Smooth muscle cell (in vitro differentiated cells): ENCODE measurements at regions not wholly inside any gene's neighbourhood (a gene's known extent, or its start where the extent isn't known, plus 50 kb on each side); places are given as distances from the start of the nearest gene placed in this dataset.

Source experiments
- DNase-seq: peaks from one replicate; lab custom pipeline; 2025; ENCODE audit not compliant: unreplicated experiment; lab: John Stamatoyannopoulos, UW
- H2AFZ ChIP-seq: fragments of 200-600 bp; sonication (generic); 2 replicates; pipeline ENCODE4 v1.6.0; 2016; ENCODE audit warnings: antibody characterized with exemption, low read depth, mild to moderate bottlenecking
- H3F3A ChIP-seq: fragments of 200-600 bp; sonication (generic); 2 replicates; pipeline ENCODE4 v1.6.0; 2017; ENCODE audit warnings: antibody characterized with exemption, low read depth
- H3K27ac ChIP-seq: fragments of 200-600 bp; sonication (generic); 2 replicates; pipeline ENCODE4 v1.5.1; 2016; ENCODE audit warnings: low read depth, mild to moderate bottlenecking
- H3K27me3 ChIP-seq: fragments of 200-600 bp; sonication (generic); 2 replicates; pipeline ENCODE4 v1.6.1; 2016; ENCODE audit warnings: low read depth, mild to moderate bottlenecking
- H3K36me3 ChIP-seq: fragments of 200-600 bp; sonication (generic); 2 replicates; pipeline ENCODE4 v1.5.1; 2016; ENCODE audit warnings: low read depth
- H3K4me1 ChIP-seq: fragments of 200-600 bp; sonication (generic); 2 replicates; pipeline ENCODE4 v1.5.1; 2016; ENCODE audit warnings: low read depth
- H3K4me2 ChIP-seq: fragments of 200-600 bp; sonication (generic); 2 replicates; pipeline ENCODE4 v1.6.0; 2016; ENCODE audit warnings: mild to moderate bottlenecking
- H3K4me3 ChIP-seq: fragments of 200-600 bp; sonication (generic); 2 replicates; pipeline ENCODE4 v1.5.1; 2016; ENCODE audit warnings: mild to moderate bottlenecking
- H3K79me2 ChIP-seq: fragments of 200-600 bp; sonication (generic); 2 replicates; pipeline ENCODE4 v1.6.0; 2016; ENCODE audit warnings: low read depth, mild to moderate bottlenecking
- H3K9ac ChIP-seq: fragments of 200-600 bp; sonication (generic); 2 replicates; pipeline ENCODE4 v1.6.0; 2016; ENCODE audit warnings: low read depth
- H3K9me3 ChIP-seq: fragments of 200-600 bp; sonication (generic); replicated peaks from 2 replicates; pipeline ENCODE4 v1.5.1; 2016; ENCODE audit warnings: low read depth
- H4K20me1 ChIP-seq: fragments of 200-600 bp; sonication (generic); 2 replicates; pipeline ENCODE4 v1.6.0; 2016; ENCODE audit warnings: low read depth
- WGBS: methylation state at CpG from one replicate; pipeline ENCODE4 v1.1.7; 2016; ENCODE audit warnings: low lambda C conversion rate; 5-methylcytosine and 5-hydroxymethylcytosine counted together
- TF ChIP-seq, protein P1 (sequence below): fragments of 200-600 bp; sonication (generic); IDR thresholded peaks from 2 replicates; pipeline ENCODE4 v1.5.1; 2017; ENCODE audit warnings: borderline replicate concordance, mild to moderate bottlenecking, antibody characterized with exemption; ENCODE audit not compliant: insufficient read depth, poor library complexity, severe bottlenecking

DNA sequence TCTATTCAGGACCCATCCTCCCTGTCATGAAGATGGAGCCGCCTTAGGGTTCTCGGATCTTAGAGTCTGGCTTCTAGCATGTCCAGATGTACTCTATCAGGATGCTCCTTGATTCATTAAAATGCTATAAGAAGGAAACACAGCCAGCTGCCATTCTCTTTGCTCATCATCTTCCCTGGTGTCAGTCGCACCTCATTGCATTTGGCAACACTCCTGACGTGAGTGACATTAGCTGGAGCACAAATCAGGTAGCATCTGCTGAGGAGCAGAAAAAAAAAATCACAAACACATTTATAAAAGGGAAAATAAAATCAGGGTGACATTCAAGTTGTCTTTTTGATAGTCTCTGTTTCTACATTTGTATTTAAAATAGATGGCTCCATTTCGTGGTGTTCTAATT lies 226.1 kb upstream of the NMUR2 start:
- DNase-seq: no peak
- no peaks in the 10 kb centered on the region for H4K20me1 ChIP-seq
- no peaks in the 10 kb centered on the region for H3F3A ChIP-seq
- no peaks in the 10 kb centered on the region for H3K9me3 ChIP-seq
- H2AFZ ChIP-seq: no peak overlapping the region
- 87% methylated on average over 5 of the region's 5 CpGs for WGBS
- no peaks in the 10 kb centered on the region for H3K36me3 ChIP-seq
- no peak overlapping the region for H3K9ac ChIP-seq
- no peak overlapping the region for H3K4me2 ChIP-seq
- no peaks in the 10 kb centered on the region for H3K79me2 ChIP-seq
- no peak overlapping the region for H3K4me3 ChIP-seq
- H3K27ac ChIP-seq: no peak overlapping the region
- H3K27me3 ChIP-seq: no peaks in the 10 kb centered on the region
- TF ChIP-seq, protein P1, sequence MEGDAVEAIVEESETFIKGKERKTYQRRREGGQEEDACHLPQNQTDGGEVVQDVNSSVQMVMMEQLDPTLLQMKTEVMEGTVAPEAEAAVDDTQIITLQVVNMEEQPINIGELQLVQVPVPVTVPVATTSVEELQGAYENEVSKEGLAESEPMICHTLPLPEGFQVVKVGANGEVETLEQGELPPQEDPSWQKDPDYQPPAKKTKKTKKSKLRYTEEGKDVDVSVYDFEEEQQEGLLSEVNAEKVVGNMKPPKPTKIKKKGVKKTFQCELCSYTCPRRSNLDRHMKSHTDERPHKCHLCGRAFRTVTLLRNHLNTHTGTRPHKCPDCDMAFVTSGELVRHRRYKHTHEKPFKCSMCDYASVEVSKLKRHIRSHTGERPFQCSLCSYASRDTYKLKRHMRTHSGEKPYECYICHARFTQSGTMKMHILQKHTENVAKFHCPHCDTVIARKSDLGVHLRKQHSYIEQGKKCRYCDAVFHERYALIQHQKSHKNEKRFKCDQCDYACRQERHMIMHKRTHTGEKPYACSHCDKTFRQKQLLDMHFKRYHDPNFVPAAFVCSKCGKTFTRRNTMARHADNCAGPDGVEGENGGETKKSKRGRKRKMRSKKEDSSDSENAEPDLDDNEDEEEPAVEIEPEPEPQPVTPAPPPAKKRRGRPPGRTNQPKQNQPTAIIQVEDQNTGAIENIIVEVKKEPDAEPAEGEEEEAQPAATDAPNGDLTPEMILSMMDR: no peak
- peaks cover 15% of the 10 kb centered on the region for H3K4me1 ChIP-seq

DNA sequence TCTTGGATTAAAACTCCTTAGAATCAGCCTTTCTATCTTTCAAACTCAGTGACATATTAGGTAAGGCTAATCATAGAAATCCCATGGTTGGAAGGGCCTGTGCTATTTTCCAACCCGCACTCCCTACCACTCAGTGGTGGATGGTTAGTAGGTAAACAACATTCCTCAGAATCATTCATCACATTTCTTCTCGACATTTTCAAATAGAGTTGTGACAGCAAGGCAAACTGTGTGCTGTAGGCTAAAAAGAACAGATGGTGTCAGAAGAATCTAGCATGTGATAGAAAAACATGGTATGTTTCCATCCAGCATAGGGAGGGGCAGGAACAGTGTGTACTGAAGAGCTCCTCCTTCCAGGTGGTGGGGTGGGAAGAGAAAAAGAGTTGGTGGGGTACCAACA lies 227.3 kb upstream of the NMUR2 start:
- Histone ChIP-seq H3K4me1 (peaks cover 15% of the 10 kb centered on the region), H3K4me3 (no peak overlapping the region)
- WGBS: 60% methylated on average over 2 of the region's 2 CpGs

DNA sequence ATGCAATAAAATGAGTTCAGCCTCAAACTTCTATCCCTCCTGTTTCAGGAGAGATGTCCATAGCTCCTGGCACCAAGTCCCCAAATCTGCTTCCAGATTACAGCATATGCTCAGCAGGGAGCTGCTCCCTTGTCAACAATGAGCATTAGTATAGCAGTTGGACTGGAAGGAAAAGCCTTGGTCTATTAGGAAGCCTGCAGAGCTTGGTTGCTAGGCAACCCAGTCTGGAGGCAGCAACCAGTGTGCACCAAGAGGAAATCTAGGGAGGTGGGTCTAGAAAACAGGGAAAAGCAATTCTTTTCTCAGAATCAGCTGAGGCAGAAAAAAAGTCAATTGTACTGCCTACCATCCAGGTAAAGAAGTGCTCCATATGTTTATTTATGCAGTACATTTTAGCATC lies 229.5 kb upstream of the NMUR2 start:
- Histone ChIP-seq H3K4me3 (no peak overlapping the region), H3K4me1 (peaks cover 15% of the 10 kb centered on the region), H3K36me3 (no peaks in the 10 kb centered on the region), H3K27ac (no peak overlapping the region), H2AFZ (no peak overlapping the region), H3K79me2 (no peaks in the 10 kb centered on the region), H4K20me1 (no peaks in the 10 kb centered on the region), H3K9me3 (no peaks in the 10 kb centered on the region), H3F3A (no peaks in the 10 kb centered on the region), H3K4me2 (no peak overlapping the region), H3K27me3 (no peaks in the 10 kb centered on the region), H3K9ac (no peak overlapping the region)
- TF ChIP-seq, protein P1: no peak
- no peak for DNase-seq

More for the DNA sequence above, 227.3 kb upstream of the NMUR2 start:
- TF ChIP-seq, protein P1: no peak
- no peaks in the 10 kb centered on the region for H3K27me3 ChIP-seq
- H3F3A ChIP-seq: no peaks in the 10 kb centered on the region
- no peak overlapping the region for H3K4me2 ChIP-seq
- H3K36me3 ChIP-seq: no peaks in the 10 kb centered on the region
- no peak overlapping the region for H3K27ac ChIP-seq
- H3K79me2 ChIP-seq: no peaks in the 10 kb centered on the region
- no peaks in the 10 kb centered on the region for H4K20me1 ChIP-seq
- H2AFZ ChIP-seq: no peak overlapping the region
- no peak for DNase-seq
- H3K9ac ChIP-seq: no peak overlapping the region
- no peaks in the 10 kb centered on the region for H3K9me3 ChIP-seq

DNA sequence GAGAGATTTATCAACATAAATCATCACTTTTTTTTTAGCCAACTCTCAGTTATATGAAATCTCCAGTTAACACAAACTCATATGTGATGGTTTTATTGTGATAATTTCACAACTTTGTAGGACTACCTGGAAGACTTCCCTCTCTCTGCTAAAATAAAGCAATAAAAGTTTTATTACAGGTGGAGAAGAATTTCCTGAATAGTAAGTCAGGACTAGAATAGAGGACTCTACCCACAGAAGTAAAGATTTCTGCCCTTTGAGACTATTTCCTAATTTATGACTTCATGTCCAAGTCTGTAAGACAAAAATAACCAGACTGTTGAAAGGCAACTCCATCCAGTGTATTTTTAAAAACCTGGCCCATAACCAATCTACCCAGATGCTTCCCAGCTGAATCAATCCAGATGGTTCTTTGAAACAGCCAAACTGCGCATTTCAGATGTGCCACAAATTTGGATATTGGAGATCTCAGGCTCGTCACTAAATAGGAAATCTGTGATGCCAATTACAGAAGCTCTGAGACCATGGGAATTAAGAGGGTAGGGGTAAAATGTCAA lies 234.0 kb upstream of the NMUR2 start:
- TF ChIP-seq, protein P1: no peak
- Histone ChIP-seq H3K79me2 (no peaks in the 10 kb centered on the region), H3K27me3 (no peaks in the 10 kb centered on the region), H3K4me2 (no peak overlapping the region), H3F3A (no peaks in the 10 kb centered on the region), H3K4me1 (peaks cover 13% of the 10 kb centered on the region), H3K9ac (no peak overlapping the region), H4K20me1 (no peaks in the 10 kb centered on the region), H3K36me3 (no peaks in the 10 kb centered on the region), H2AFZ (no peak overlapping the region), H3K4me3 (no peak overlapping the region), H3K27ac (no peak overlapping the region), H3K9me3 (no peaks in the 10 kb centered on the region)
- 81% methylated on average over 2 of the region's 2 CpGs for WGBS
- DNase-seq: no peak
